AG09309 (cell line): ENCODE measurements at regions not wholly inside any gene's neighbourhood (a gene's known extent, or its start where the extent isn't known, plus 50 kb on each side); places are given as distances from the start of the nearest gene placed in this dataset.

Experiments used
- DNase-seq: peaks from one replicate; pipeline ENCODE4 v3.0.0-alpha.2; 2010; ENCODE audit warnings: low read depth
- H3K4me3 ChIP-seq: 2 replicates; pipeline ENCODE4 v1.5.1; 2011; ENCODE audit warnings: mild to moderate bottlenecking, low read depth, low read length, moderate library complexity; ENCODE audit not compliant: control insufficient read depth
- TF ChIP-seq, protein P1 (sequence below): IDR thresholded peaks from 2 replicates; pipeline ENCODE4 v1.5.1; 2011; ENCODE audit warnings: mild to moderate bottlenecking, low read depth, low read length, inconsistent platforms; ENCODE audit not compliant: insufficient read depth, control insufficient read depth; ENCODE audit errors: missing control alignments

DNA sequence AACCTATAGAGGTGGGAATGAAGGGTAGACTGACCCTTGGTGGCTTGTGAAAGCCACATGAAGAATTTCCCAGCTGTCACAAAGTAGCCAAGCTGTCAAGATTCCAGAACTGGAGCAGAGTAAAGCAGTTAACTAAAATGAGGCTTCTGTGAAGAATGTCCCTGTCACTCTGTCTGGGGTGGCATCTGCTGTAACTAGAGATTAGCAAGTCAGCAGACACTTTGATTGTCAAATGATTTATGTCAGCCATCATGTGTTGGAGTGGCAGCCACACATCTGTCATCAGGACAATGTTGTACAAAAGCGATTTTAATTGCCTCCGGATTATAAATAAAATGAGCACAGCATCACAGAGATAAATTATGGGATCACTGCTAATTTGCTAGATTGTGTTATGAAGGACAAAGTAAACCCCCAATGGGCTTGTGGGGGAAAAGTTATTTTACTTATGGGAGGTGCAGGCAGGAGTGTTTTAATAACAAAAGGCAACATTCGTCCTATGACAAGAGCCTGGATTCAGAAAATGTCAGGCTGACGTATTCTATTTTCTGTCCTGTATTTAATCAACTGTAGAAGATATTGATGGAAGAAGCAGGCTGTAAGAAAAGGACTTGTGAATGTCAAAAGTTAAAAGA, 270.9 kb downstream of the FAM181B start:
- DNase-seq: no peak
- TF ChIP-seq, protein P1, sequence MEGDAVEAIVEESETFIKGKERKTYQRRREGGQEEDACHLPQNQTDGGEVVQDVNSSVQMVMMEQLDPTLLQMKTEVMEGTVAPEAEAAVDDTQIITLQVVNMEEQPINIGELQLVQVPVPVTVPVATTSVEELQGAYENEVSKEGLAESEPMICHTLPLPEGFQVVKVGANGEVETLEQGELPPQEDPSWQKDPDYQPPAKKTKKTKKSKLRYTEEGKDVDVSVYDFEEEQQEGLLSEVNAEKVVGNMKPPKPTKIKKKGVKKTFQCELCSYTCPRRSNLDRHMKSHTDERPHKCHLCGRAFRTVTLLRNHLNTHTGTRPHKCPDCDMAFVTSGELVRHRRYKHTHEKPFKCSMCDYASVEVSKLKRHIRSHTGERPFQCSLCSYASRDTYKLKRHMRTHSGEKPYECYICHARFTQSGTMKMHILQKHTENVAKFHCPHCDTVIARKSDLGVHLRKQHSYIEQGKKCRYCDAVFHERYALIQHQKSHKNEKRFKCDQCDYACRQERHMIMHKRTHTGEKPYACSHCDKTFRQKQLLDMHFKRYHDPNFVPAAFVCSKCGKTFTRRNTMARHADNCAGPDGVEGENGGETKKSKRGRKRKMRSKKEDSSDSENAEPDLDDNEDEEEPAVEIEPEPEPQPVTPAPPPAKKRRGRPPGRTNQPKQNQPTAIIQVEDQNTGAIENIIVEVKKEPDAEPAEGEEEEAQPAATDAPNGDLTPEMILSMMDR: no peak
- H3K4me3 ChIP-seq: no peak overlapping the region

DNA sequence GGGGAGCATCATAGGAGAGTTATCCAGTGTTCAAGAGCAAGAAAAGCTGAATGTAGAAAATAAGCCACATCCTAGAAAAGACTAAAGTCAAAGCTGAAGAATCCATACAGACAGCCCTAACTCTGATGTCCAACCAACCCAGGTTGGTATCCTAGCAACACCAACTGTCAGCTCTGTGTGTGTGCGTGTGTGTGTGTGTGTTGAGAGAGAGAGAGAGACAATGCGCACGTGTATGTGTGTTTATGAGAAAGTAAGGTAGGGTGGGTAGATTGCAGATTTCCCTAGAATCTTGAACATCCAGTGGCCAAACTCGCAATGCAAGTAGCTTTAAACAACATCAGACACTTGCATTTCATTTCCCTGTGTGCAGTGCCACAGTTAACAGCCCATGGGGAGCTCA, 274.9 kb downstream of the FAM181B start:
- no peak overlapping the region for H3K4me3 ChIP-seq
- DNase-seq: no peak
- TF ChIP-seq, protein P1: no peak

DNA sequence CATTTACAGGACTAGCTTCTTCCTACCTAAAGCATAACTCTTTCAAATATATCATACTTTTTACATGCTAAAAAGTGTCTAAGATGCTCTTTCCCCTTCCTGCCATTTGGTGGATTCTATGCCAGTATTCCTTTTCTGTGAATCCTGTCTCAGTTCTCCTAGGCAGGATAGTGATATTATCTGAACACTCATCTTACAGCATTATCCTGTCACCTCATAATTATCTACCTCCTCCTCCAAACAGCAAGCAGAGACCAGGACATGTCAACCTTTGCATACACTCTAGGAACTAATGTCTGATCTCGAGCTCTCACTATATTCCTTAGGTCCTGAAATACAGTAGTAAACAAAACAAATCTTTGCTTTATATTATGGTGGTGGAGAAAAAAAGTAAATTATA, 275.5 kb downstream of the FAM181B start:
- TF ChIP-seq, protein P1: no peak
- no peak overlapping the region for H3K4me3 ChIP-seq
- no peak for DNase-seq

DNA sequence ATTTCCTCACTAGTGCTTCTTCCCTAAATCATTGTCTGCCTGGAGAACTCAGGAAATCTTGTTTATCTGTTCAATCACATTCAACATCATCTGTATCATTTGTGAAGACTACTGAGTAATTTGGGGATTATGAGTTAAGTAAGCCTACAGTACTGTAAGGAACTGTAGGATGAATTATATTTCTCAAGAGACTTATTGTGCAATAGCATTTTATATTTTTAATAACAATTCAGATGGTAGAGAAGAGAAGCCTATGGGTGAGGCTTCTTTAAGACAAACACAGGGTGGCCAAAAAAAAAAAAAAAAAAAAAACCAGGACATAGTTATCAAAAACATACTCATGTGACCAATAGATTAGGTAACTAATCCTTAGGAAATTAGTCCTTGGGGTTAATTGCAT, 282.7 kb downstream of the FAM181B start:
- H3K4me3 ChIP-seq: no peak overlapping the region
- TF ChIP-seq, protein P1: no peak
- DNase-seq: no peak

DNA sequence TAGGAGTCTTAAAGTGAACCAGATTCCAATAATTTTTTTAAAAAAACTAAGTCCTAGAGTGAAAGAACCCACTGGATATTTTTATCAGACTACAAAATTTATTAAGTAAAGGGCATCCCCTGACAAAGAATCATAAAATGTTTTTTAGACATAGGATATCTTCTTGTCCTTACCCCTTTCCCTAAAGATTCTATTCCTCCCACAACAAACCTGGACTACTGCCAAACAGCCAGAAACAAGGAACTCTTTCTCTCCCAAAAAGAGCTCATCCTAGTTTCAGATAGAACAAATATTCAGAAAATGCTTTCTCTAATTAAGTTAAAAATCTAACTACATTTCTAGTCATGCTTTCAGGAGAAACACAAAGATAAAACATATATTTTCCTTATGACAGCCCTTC, 327.1 kb downstream of the FAM181B start:
- H3K4me3 ChIP-seq: no peak overlapping the region
- TF ChIP-seq, protein P1: no peak
- no peak for DNase-seq

DNA sequence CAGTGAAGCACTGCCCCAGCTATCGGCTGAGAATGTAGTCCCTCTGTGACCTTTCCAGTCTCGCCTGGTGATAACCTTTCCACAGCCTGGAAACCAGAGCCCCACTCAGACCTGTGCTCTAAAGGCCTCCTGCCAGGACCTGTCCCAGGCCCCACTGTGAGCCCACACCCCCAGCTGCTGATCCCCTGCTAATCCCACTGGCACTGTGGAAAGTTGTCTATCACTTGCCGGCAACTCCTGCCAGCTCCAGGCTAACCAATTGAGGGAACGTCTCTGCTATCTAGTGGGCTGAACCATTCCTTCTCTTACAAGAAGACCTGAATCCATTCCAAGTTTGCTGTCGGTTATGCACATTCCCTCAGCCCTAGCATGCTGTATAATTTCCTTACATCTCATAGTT, 328.2 kb downstream of the FAM181B start:
- TF ChIP-seq, protein P1: no peak
- DNase-seq: no peak
- H3K4me3 ChIP-seq: no peak overlapping the region

DNA sequence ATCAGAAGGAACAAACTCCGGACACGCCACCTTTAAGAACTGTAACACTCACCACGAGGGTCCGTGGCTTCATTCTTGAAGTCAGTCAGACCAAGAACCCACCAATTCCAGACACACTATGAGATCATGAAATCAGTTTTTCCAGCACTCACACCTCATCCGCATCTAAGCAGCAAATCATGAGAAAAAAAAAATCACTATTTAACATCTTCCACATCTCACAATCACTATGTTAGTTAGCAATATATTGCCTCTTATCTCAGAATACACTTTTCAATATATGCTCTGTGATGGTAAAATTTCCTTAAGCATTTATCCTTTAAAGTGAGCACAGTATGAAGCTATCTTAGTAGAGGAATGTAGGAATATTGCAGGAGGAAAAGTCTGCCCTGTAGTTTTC, 328.7 kb downstream of the FAM181B start:
- DNase-seq: no peak
- H3K4me3 ChIP-seq: no peak overlapping the region
- TF ChIP-seq, protein P1: no peak
